ENCODE measurements at regions not wholly inside any gene's neighbourhood (a gene's known extent, or its start where the extent isn't known, plus 50 kb on each side); places are given as distances from the start of the nearest gene placed in this dataset.
A peak's percentile ranks its signal among the peaks of the same experiment; 100 is the strongest.

GRCh38 chr9:26313108-26313507 lies 579.5 kb downstream of the CAAP1 start:
- DNase-seq = no peak

- peak; percentile 37 for DNase-seq
Measured at GRCh38 chr9:26311463-26311995, 581.1 kb downstream of the CAAP1 start.

- no peak for DNase-seq
Measured at GRCh38 chr9:26310294-26310693, 582.3 kb downstream of the CAAP1 start.

GRCh38 chr9:26308328-26308727 lies 584.3 kb downstream of the CAAP1 start:
- DNase-seq = no peak

- DNase-seq = no peak
Measured at GRCh38 chr9:26301659-26302058, 590.9 kb downstream of the CAAP1 start.

GRCh38 chr9:26301046-26301445 lies 591.6 kb downstream of the CAAP1 start:
- no peak for DNase-seq

- DNase-seq = no peak
Measured at GRCh38 chr9:26296910-26297572, 595.6 kb downstream of the CAAP1 start.

GRCh38 chr9:26292943-26293342 lies 599.7 kb downstream of the CAAP1 start:
- no peak for DNase-seq

GRCh38 chr9:26271495-26272122 lies 593.4 kb upstream of the TUSC1 start:
- peak; percentile 14 for DNase-seq

GRCh38 chr9:26266146-26266793 lies 588.0 kb upstream of the TUSC1 start:
- DNase-seq = no peak

- DNase-seq = no peak
Measured at GRCh38 chr9:26264709-26265601, 586.7 kb upstream of the TUSC1 start.

- no peak for DNase-seq
Measured at GRCh38 chr9:26263478-26263877, 585.2 kb upstream of the TUSC1 start.

- no peak for DNase-seq
Measured at GRCh38 chr9:26262421-26263107, 584.3 kb upstream of the TUSC1 start.

- DNase-seq = no peak
Measured at GRCh38 chr9:26261503-26262330, 583.5 kb upstream of the TUSC1 start.

GRCh38 chr9:26260238-26260637 lies 582.0 kb upstream of the TUSC1 start:
- no peak for DNase-seq

- DNase-seq = no peak
Measured at GRCh38 chr9:26247861-26248260, 569.6 kb upstream of the TUSC1 start.

- no peak for DNase-seq
Measured at GRCh38 chr9:26244661-26245451, 566.6 kb upstream of the TUSC1 start.

GRCh38 chr9:26243726-26244125 lies 565.5 kb upstream of the TUSC1 start:
- no peak for DNase-seq

- no peak for DNase-seq
Measured at GRCh38 chr9:26243029-26243697, 564.9 kb upstream of the TUSC1 start.

Measured in renal pelvis (tissue), 1 donor.